GM23248 (cell line): ENCODE measurements at regions not wholly inside any gene's neighbourhood (a gene's known extent, or its start where the extent isn't known, plus 50 kb on each side); places are given as distances from the start of the nearest gene placed in this dataset.

ENCODE experiments used
- DNase-seq: peaks from one replicate; pipeline ENCODE4 v3.0.0-alpha.2; 2015
- H2AFZ ChIP-seq: fragments of 200-600 bp; sonication (generic); 2 replicates; pipeline ENCODE4 v1.6.1; 2016; ENCODE audit warnings: antibody characterized with exemption
- H3F3A ChIP-seq: fragments of 200-600 bp; sonication (generic); 2 replicates; pipeline ENCODE4 v1.6.1; 2016; ENCODE audit warnings: mild to moderate bottlenecking, antibody characterized with exemption, mixed run types; ENCODE audit not compliant: insufficient read depth
- H3K27ac ChIP-seq: fragments of 200-600 bp; sonication (generic); 2 replicates; pipeline ENCODE4 v1.5.1; 2016; ENCODE audit warnings: mild to moderate bottlenecking
- H3K27me3 ChIP-seq: fragments of 200-600 bp; sonication (generic); replicated peaks from 2 replicates; pipeline ENCODE4 v1.6.1; 2016; ENCODE audit warnings: mild to moderate bottlenecking; ENCODE audit not compliant: insufficient read depth
- H3K36me3 ChIP-seq: fragments of 200-600 bp; sonication (generic); 2 replicates; pipeline ENCODE4 v1.6.1; 2016; ENCODE audit warnings: low read depth, mild to moderate bottlenecking
- H3K4me1 ChIP-seq: fragments of 200-600 bp; sonication (generic); 2 replicates; pipeline ENCODE4 v1.6.1; 2016; ENCODE audit warnings: mild to moderate bottlenecking; ENCODE audit not compliant: insufficient read depth
- H3K4me2 ChIP-seq: fragments of 200-600 bp; sonication (generic); one replicate; pipeline ENCODE4 v1.6.1; 2016; ENCODE audit warnings: mild to moderate bottlenecking; ENCODE audit not compliant: unreplicated experiment
- H3K4me3 ChIP-seq: fragments of 200-600 bp; sonication (generic); 2 replicates; pipeline ENCODE4 v1.5.1; 2016; ENCODE audit warnings: mild to moderate bottlenecking
- H3K79me2 ChIP-seq: fragments of 200-600 bp; sonication (generic); 2 replicates; pipeline ENCODE4 v1.6.1; 2016; ENCODE audit warnings: mild to moderate bottlenecking; ENCODE audit not compliant: insufficient read depth
- H3K9ac ChIP-seq: fragments of 200-600 bp; sonication (generic); 2 replicates; pipeline ENCODE4 v1.6.1; 2016; ENCODE audit warnings: mild to moderate bottlenecking
- H3K9me2 ChIP-seq: fragments of 200-600 bp; sonication (generic); 2 replicates; pipeline ENCODE4 v1.6.1; 2016; ENCODE audit warnings: mixed run types, mild to moderate bottlenecking, moderate library complexity; ENCODE audit not compliant: insufficient read depth
- H3K9me3 ChIP-seq: fragments of 200-600 bp; sonication (generic); one replicate; pipeline ENCODE4 v1.6.1; 2017; ENCODE audit warnings: low read depth
- H4K20me1 ChIP-seq: fragments of 200-600 bp; sonication (generic); 2 replicates; pipeline ENCODE4 v1.6.0; 2016; ENCODE audit not compliant: insufficient read depth
- EZH2 ChIP-seq: fragments of 200-600 bp; sonication (generic); IDR thresholded peaks from 2 replicates; pipeline ENCODE4 v1.6.1; 2018; ENCODE audit warnings: antibody characterized with exemption, mild to moderate bottlenecking; ENCODE audit not compliant: insufficient read depth, poor library complexity, severe bottlenecking
- EZH2phosphoT487 ChIP-seq: fragments of 200-600 bp; sonication (generic); IDR thresholded peaks from 2 replicates; pipeline ENCODE4 v1.6.1; 2018; ENCODE audit warnings: antibody characterized with exemption, moderate library complexity, mild to moderate bottlenecking, low read depth; ENCODE audit not compliant: insufficient read depth
- WGBS, 2 experiments: methylation state at CpG; one replicate each; pipeline ENCODE4 v1.1.6; 2015 to 2017; ENCODE audit warnings: low lambda C conversion rate in 2 of 2, low coverage in 1 of 2; ENCODE audit errors: missing lambda C conversion rate in 2 of 2; 5-methylcytosine and 5-hydroxymethylcytosine counted together
- in situ Hi-C: fragments of 300-500 bp; cut with MboI; formaldehyde crosslinking; loops from 2 replicates; pipeline ENCODE4 v1.15.0; 2020

DNA sequence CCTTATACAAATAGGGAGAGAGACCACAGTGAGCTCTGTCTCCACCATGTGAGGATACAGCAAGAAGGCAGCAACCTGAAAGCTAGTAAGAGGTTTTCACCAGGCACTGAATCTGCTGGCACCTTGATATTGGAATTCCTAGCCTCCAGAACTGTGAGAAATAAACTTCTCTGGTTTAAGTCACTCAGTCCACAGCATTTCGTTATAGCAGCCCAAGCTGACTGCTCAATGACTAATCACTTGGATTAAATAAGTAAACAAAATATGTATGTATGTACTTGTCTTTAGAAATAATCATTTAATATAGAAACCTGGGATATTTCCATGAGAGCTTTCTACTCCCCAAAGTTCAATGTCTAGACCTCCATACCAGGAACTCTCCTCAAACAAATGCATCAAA is 162.0 kb downstream of the IMPG2 start:
- peak; percentile 17 for DNase-seq
- H3K9me2 ChIP-seq, result no peaks in the 10 kb centered on the region
- TF ChIP-seq EZH2 (no peak), EZH2phosphoT487 (no peak)

DNA sequence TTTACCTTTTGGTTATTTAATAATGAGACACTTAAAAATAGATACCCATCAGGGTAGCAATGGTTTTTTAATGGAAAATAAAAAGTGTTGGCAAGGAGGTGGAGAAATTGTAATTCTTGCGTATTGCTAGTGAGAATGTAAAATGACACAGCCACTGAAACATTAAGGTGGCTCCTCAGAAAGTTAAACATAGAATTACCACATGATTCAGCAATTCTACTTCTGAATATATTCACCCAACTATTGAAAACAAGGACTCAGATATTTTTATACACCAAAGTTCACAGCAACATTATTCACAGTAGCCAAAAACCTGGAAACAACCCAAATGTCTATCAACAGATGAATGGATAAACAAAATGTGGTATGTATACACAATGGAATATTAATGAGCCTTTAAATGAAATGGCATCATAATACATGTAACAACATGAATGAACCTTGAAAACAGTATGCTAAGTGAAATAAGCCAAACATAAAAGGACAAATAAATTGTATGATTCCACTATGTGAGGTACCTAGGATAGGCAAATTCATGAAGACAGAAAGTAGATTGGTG is 163.5 kb downstream of the IMPG2 start:
- H3K4me3 ChIP-seq, result no peak overlapping the region
- H3K9me2 ChIP-seq, result no peaks in the 10 kb centered on the region
- H3K9me3 ChIP-seq, result no peaks in the 10 kb centered on the region
- H3K4me2 ChIP-seq, result no peak overlapping the region
- no peak overlapping the region for H2AFZ ChIP-seq
- no peaks in the 10 kb centered on the region for H3K79me2 ChIP-seq
- no peaks in the 10 kb centered on the region for H3F3A ChIP-seq
- TF ChIP-seq EZH2phosphoT487 (no peak), EZH2 (no peak)
- WGBS, 2 experiments, result 90 to 93% methylated on average over 1 of the region's 1 CpG
- H3K4me1 ChIP-seq, result no peaks in the 10 kb centered on the region
- H3K27ac ChIP-seq, result no peak overlapping the region
- no peak for DNase-seq
- no peaks in the 10 kb centered on the region for H3K36me3 ChIP-seq
- H3K27me3 ChIP-seq, result no peaks in the 10 kb centered on the region
- in situ Hi-C loops, result no loop called here
- no peaks in the 10 kb centered on the region for H4K20me1 ChIP-seq
- H3K9ac ChIP-seq, result no peak overlapping the region

More for the DNA sequence above, 162.0 kb downstream of the IMPG2 start:
- H3K9me3 ChIP-seq, result no peaks in the 10 kb centered on the region
- in situ Hi-C loops, result no loop called here
- no peak overlapping the region for H3K4me3 ChIP-seq
- H3K27me3 ChIP-seq, result no peaks in the 10 kb centered on the region
- no peaks in the 10 kb centered on the region for H3K36me3 ChIP-seq
- no peak overlapping the region for H2AFZ ChIP-seq
- no peaks in the 10 kb centered on the region for H4K20me1 ChIP-seq
- H3K4me1 ChIP-seq, result no peaks in the 10 kb centered on the region
- no peak overlapping the region for H3K9ac ChIP-seq
- H3K79me2 ChIP-seq, result no peaks in the 10 kb centered on the region
- no peaks in the 10 kb centered on the region for H3F3A ChIP-seq
- WGBS, 2 experiments, result 0% methylated on average over 1 of the region's 1 CpG
- no peak overlapping the region for H3K27ac ChIP-seq
- H3K4me2 ChIP-seq, result no peak overlapping the region

DNA sequence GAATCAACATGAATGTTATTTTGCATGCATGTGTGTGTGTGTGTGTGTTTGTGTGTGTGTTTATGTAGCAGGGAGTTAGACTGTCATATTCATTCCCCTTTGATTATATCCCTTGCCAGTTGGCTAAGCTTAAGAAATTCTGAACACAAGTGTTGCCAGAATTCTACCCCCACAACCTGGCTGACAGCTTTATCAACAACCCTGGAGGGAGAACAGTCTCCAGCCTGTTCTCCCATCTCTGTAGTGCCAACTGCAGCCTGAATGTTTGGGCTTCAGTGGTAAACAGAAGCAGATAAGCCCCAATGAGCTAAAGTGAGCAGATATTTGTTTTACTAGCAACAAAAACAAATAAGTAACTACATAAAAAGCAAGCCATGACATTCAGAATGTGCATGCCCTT is 162.6 kb upstream of the ABI3BP start:
- in situ Hi-C loops, result no loop called here
- H3K4me1 ChIP-seq, result no peaks in the 10 kb centered on the region
- no peak for DNase-seq
- TF ChIP-seq EZH2, result no peak
- no peak for TF ChIP-seq EZH2phosphoT487
- H2AFZ ChIP-seq, result no peak overlapping the region
- H3K4me2 ChIP-seq, result no peak overlapping the region
- no peaks in the 10 kb centered on the region for H3K9me2 ChIP-seq
- no peaks in the 10 kb centered on the region for H3K79me2 ChIP-seq
- H3K9ac ChIP-seq, result no peak overlapping the region
- no peak overlapping the region for H3K27ac ChIP-seq
- no peaks in the 10 kb centered on the region for H4K20me1 ChIP-seq
- no peaks in the 10 kb centered on the region for H3K9me3 ChIP-seq
- H3K36me3 ChIP-seq, result no peaks in the 10 kb centered on the region
- H3K27me3 ChIP-seq, result no peaks in the 10 kb centered on the region
- H3K4me3 ChIP-seq, result no peak overlapping the region
- H3F3A ChIP-seq, result no peaks in the 10 kb centered on the region

DNA sequence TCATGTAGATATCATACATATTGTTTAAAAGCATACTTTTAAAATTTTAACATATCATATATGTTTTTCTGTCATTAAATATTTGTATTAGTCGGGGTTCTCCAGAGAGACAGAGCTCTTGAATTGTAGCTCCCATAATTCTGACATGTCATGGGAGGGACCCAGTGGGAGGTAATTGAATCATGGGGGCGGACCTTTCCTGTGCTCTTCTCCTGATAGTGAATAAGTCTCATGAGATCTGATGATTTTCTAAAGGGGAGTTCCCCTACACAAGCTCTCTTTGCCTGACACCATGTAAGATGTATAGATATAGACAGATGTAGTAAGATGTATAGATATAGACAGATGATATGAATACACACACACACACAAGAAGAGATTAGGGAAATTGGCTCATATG is 161.2 kb upstream of the ABI3BP start:
- Histone ChIP-seq H3K9me2 (no peaks in the 10 kb centered on the region), H3K9ac (no peak overlapping the region), H2AFZ (no peak overlapping the region), H3F3A (no peaks in the 10 kb centered on the region), H3K36me3 (no peaks in the 10 kb centered on the region), H3K79me2 (no peaks in the 10 kb centered on the region), H3K9me3 (no peaks in the 10 kb centered on the region), H3K4me1 (no peaks in the 10 kb centered on the region), H3K27me3 (no peaks in the 10 kb centered on the region), H3K4me3 (no peak overlapping the region), H3K27ac (no peak overlapping the region), H3K4me2 (no peak overlapping the region), H4K20me1 (no peaks in the 10 kb centered on the region)
- WGBS, 2 experiments, result 78 to 88% methylated on average over 2 of the region's 2 CpGs
- DNase-seq, result no peak
- TF ChIP-seq EZH2phosphoT487, result no peak
- no peak for TF ChIP-seq EZH2
- in situ Hi-C loops, result no loop called here
